HepG2 (cell line): ENCODE measurements at regions not wholly inside any gene's neighbourhood (a gene's known extent, or its start where the extent isn't known, plus 50 kb on each side); places are given as distances from the start of the nearest gene placed in this dataset.

Experiments used
- ATAC-seq: fragments of 200-7000 bp; cut with Tn5 transposase; 3 replicates; pipeline ENCODE4 v1.9.1; 2020; ENCODE audit warnings: mild to moderate bottlenecking, moderate library complexity
- BruUV-seq: library from RNA; stranded (reverse); fragments of 400-500 nt; replicated peaks from 2 replicates; lab custom pipeline; 2021; lab: Mats Ljungman, UMichigan
- CTCF ChIA-PET: fragments of 300-600 bp; formaldehyde crosslinking; extraction: SDS; loops from one replicate; lab custom pipeline; 2021; ENCODE audit warnings: low total read pairs, inconsistent platforms, low intra/inter-chr PET ratio; lab: Yijun Ruan, JAX
- POLR2A ChIA-PET: fragments of 350-600 bp; sonication (Branson Sonifier 250); formaldehyde crosslinking; loops from one replicate; lab custom pipeline; 2020; ENCODE audit warnings: antibody characterized with exemption, inconsistent platforms; lab: Yijun Ruan, JAX
- DNase-seq: peaks from one replicate; pipeline ENCODE4 v3.0.0-alpha.2; 2015; ENCODE audit warnings: low spot score
- FAIRE-seq: peaks from 3 replicates; lab custom pipeline; 2011; peaks lifted over from hg19 to GRCh38; lab: Jason Lieb, UNC
- H2AFZ ChIP-seq: one replicate; pipeline ENCODE4 v1.6.1; 2011; ENCODE audit warnings: low read length, inconsistent platforms
- H3K27ac ChIP-seq: fragments of 300-600 bp; 3 replicates; pipeline ENCODE4 v1.8.0; 2011; ENCODE audit warnings: mixed run types, mild to moderate bottlenecking, mixed read lengths, low read length, inconsistent platforms; ENCODE audit not compliant: insufficient read depth; ENCODE audit errors: extremely low read length
- H3K27me3 ChIP-seq, 2 experiments: fragments of 200-600 bp in 1 of 2; 2 replicates in 1 of 2; 3 replicates in 1 of 2; pipeline versions ENCODE4 v1.6.0 to v1.8.0; 2011; ENCODE audit warnings: low read length in 2 of 2, mild to moderate bottlenecking in 2 of 2, moderate library complexity in 2 of 2, inconsistent platforms in 1 of 2; ENCODE audit not compliant: insufficient read depth in 2 of 2, control insufficient read depth in 1 of 2
- H3K36me3 ChIP-seq, 2 experiments: fragments of 200-600 bp in 1 of 2; replicated peaks in 1 of 2; 2 replicates in 1 of 2; 3 replicates in 1 of 2; pipeline versions ENCODE4 v1.5.1 to v1.8.0; 2011; ENCODE audit warnings: low read length in 2 of 2, inconsistent platforms in 1 of 2; ENCODE audit not compliant: insufficient read depth in 2 of 2, control insufficient read depth in 1 of 2
- H3K4me1 ChIP-seq: 2 replicates; pipeline ENCODE4 v1.5.1; 2012; ENCODE audit warnings: low read length, inconsistent platforms; ENCODE audit not compliant: insufficient read depth
- H3K4me2 ChIP-seq: 2 replicates; pipeline ENCODE4 v1.6.0; 2011; ENCODE audit warnings: low read depth, low read length, inconsistent platforms
- H3K4me3 ChIP-seq, 3 experiments: fragments of 200-600 bp in 1 of 3; sonication (generic), shearing (Covaris generic) in 1 of 3; replicated peaks in 1 of 3; 2 replicates each; pipeline ENCODE4 v1.5.1; 2011 to 2016; ENCODE audit warnings: low read length in 3 of 3, inconsistent platforms in 2 of 3, low read depth in 2 of 3, mild to moderate bottlenecking in 2 of 3, control low read depth in 1 of 3, mixed read lengths in 1 of 3; ENCODE audit not compliant: insufficient read depth in 1 of 3
- H3K79me2 ChIP-seq: one replicate; pipeline ENCODE4 v1.6.1; 2011; ENCODE audit warnings: low read length, inconsistent platforms; ENCODE audit not compliant: insufficient read depth
- H3K9ac ChIP-seq: 2 replicates; pipeline ENCODE4 v1.6.0; 2011; ENCODE audit warnings: mild to moderate bottlenecking, low read depth, low read length, inconsistent platforms; ENCODE audit not compliant: insufficient read depth
- H3K9me3 ChIP-seq: 2 replicates; pipeline ENCODE4 v1.5.1; 2012; ENCODE audit warnings: mild to moderate bottlenecking, low read length
- H4K20me1 ChIP-seq: 2 replicates; pipeline ENCODE4 v1.6.0; 2011; ENCODE audit warnings: inconsistent platforms, mild to moderate bottlenecking, low read length, moderate library complexity; ENCODE audit not compliant: insufficient read depth
- ADNP ChIP-seq: sonication (generic); formaldehyde crosslinking; IDR thresholded peaks from 2 replicates; pipeline ENCODE4 v1.4.0; 2020; ENCODE audit warnings: missing genetic modification reagents
- FIP1L1 ChIP-seq: fragments of 200-400 bp; formaldehyde crosslinking; IDR thresholded peaks from 2 replicates; pipeline ENCODE4 v1.6.1; 2018; ENCODE audit warnings: low read depth, mild to moderate bottlenecking, low read length, moderate library complexity, borderline replicate concordance; ENCODE audit not compliant: insufficient read depth
- HOXD1 ChIP-seq: sonication (generic); formaldehyde crosslinking; IDR thresholded peaks from 2 replicates; pipeline ENCODE4 v1.5.0; 2020; ENCODE audit warnings: missing genetic modification reagents
- MYNN ChIP-seq: sonication (generic); formaldehyde crosslinking; IDR thresholded peaks from 2 replicates; pipeline ENCODE4 v1.4.0; 2020; ENCODE audit warnings: mild to moderate bottlenecking, low read depth, missing genetic modification reagents
- NFKBIZ ChIP-seq: IDR thresholded peaks from 2 replicates; pipeline ENCODE4 v1.6.1; 2018; ENCODE audit warnings: missing genetic modification reagents, missing compliant biosample characterization
- NRL ChIP-seq: sonication (generic); formaldehyde crosslinking; IDR thresholded peaks from 2 replicates; pipeline ENCODE4 v1.5.0; 2020; ENCODE audit warnings: missing genetic modification reagents, mild to moderate bottlenecking, moderate library complexity, borderline replicate concordance
- PLRG1 ChIP-seq: fragments of 450-650 bp; conservative IDR thresholded peaks from 2 replicates; pipeline ENCODE4 v1.6.1; 2016
- POLR2G ChIP-seq: fragments of 200-400 bp; formaldehyde crosslinking; IDR thresholded peaks from 2 replicates; pipeline ENCODE4 v1.6.1; 2018; ENCODE audit warnings: mild to moderate bottlenecking, low read depth, low read length, moderate library complexity
- STAT6 ChIP-seq: sonication (generic); formaldehyde crosslinking; IDR thresholded peaks from 2 replicates; pipeline ENCODE4 v1.4.0; 2020; ENCODE audit warnings: missing genetic modification reagents, mild to moderate bottlenecking, borderline replicate concordance
- ZBTB1 ChIP-seq: sonication (generic); formaldehyde crosslinking; IDR thresholded peaks from 2 replicates; pipeline ENCODE4 v1.4.0; 2020; ENCODE audit warnings: missing genetic modification reagents, borderline replicate concordance
- ZBTB14 ChIP-seq: sonication (generic); formaldehyde crosslinking; IDR thresholded peaks from 2 replicates; pipeline ENCODE4 v1.4.0; 2020; ENCODE audit warnings: missing genetic modification reagents
- ZNF225 ChIP-seq: sonication (generic); formaldehyde crosslinking; IDR thresholded peaks from 2 replicates; pipeline ENCODE4 v1.4.0; 2020; ENCODE audit warnings: mild to moderate bottlenecking, missing genetic modification reagents
- ZNF234 ChIP-seq: sonication (generic); formaldehyde crosslinking; conservative IDR thresholded peaks from 2 replicates; pipeline ENCODE4 v1.5.1; 2020; ENCODE audit warnings: mild to moderate bottlenecking, missing genetic modification reagents
- ZNF569 ChIP-seq: sonication (generic); formaldehyde crosslinking; IDR thresholded peaks from 2 replicates; pipeline ENCODE4 v1.5.0; 2020; ENCODE audit warnings: mild to moderate bottlenecking, missing genetic modification reagents, moderate library complexity, borderline replicate concordance
- ZNF570 ChIP-seq: sonication (generic); formaldehyde crosslinking; IDR thresholded peaks from 2 replicates; pipeline ENCODE4 v1.4.0; 2020; ENCODE audit warnings: mild to moderate bottlenecking, missing genetic modification reagents, borderline replicate concordance
- ZNF784 ChIP-seq: sonication (generic); formaldehyde crosslinking; IDR thresholded peaks from 2 replicates; pipeline ENCODE4 v1.5.1; 2020; ENCODE audit warnings: missing genetic modification reagents, mild to moderate bottlenecking, borderline replicate concordance
- WGBS: methylation state at CpG from one replicate; pipeline ENCODE4 v1.1.6; 2017; ENCODE audit warnings: low lambda C conversion rate; 5-methylcytosine and 5-hydroxymethylcytosine counted together
- in situ Hi-C: cut with HindIII; loops from 2 replicates; pipeline ENCODE4 v1.10.0; 2017; ENCODE audit warnings: low pct_unique_long_range_greater_than_20kb; ENCODE audit not compliant: extremely low pct_ligation_motif_present
- intact Hi-C: fragments of 100-400 bp; cut with micrococcal nuclease; formaldehyde crosslinking; loops from one replicate; pipeline ENCODE4 v1.10.0; 2022; ENCODE audit not compliant: unreplicated experiment

- H3K79me2 ChIP-seq = no peaks in the 10 kb centered on the region
- no peak for TF ChIP-seq ZBTB1
- TF ChIP-seq ZBTB14 (CRISPR knock-in tag) = no peak
- no peak for TF ChIP-seq NFKBIZ (CRISPR knock-in tag)
- H4K20me1 ChIP-seq = no peaks in the 10 kb centered on the region
- BruUV-seq = no TSS peak
- no peak overlapping the region for H3K4me3 ChIP-seq
- in situ Hi-C loops = no loop called here
- H3K27ac ChIP-seq = no peak overlapping the region
- no peaks in the 10 kb centered on the region for H3K4me1 ChIP-seq
- WGBS = 0% methylated on average over 1 of the region's 2 CpGs
- ChIA-PET CTCF (no interaction called here), POLR2A (no interaction called here)
- DNase-seq (no peak), ATAC-seq (no peak), FAIRE-seq (no peak)
- H3K9ac ChIP-seq = no peak overlapping the region
- H2AFZ ChIP-seq = no peak overlapping the region
- no peak overlapping the region for H3K4me2 ChIP-seq
- H3K36me3 ChIP-seq = no peaks in the 10 kb centered on the region
- intact Hi-C loops = no loop called here
- no peaks in the 10 kb centered on the region for H3K9me3 ChIP-seq
- no peaks in the 10 kb centered on the region; a peak in 1 of 5 replicates for H3K27me3 ChIP-seq
These were observed 309.5 kb upstream of the SGCG start for GRCh38 chr13:22871231-22871630.

- intact Hi-C loops = no loop called here
- H3K9ac ChIP-seq = no peak overlapping the region
- DNase-seq (no peak), FAIRE-seq (no peak), ATAC-seq (no peak)
- WGBS = 58% methylated on average over 1 of the region's 1 CpG
- H3K4me3 ChIP-seq = no peak overlapping the region
- ChIA-PET POLR2A (no interaction called here), CTCF (no interaction called here)
- in situ Hi-C loops = no loop called here
- no peak overlapping the region for H3K27ac ChIP-seq
- no peaks in the 10 kb centered on the region for H3K79me2 ChIP-seq
- H2AFZ ChIP-seq = no peak overlapping the region
- no TSS peak for BruUV-seq
- no peaks in the 10 kb centered on the region for H3K36me3 ChIP-seq
- H3K9me3 ChIP-seq = no peaks in the 10 kb centered on the region
- H3K27me3 ChIP-seq = no peaks in the 10 kb centered on the region; a peak in 1 of 5 replicates
- no peak overlapping the region for H3K4me2 ChIP-seq
- no peaks in the 10 kb centered on the region for H4K20me1 ChIP-seq
- H3K4me1 ChIP-seq = no peaks in the 10 kb centered on the region
- TF ChIP-seq ZNF569 (CRISPR knock-in tag) (no peak), HOXD1 (no peak), ADNP (CRISPR knock-in tag) (no peak), NRL (CRISPR knock-in tag) (no peak), PLRG1 (no peak), ZNF784 (CRISPR knock-in tag) (no peak), ZNF234 (CRISPR knock-in tag) (no peak), FIP1L1 (no peak), ZNF225 (CRISPR knock-in tag) (no peak), MYNN (no peak), POLR2G (no peak), ZNF570 (CRISPR knock-in tag) (no peak), STAT6 (CRISPR knock-in tag) (no peak)
These were observed 305.9 kb upstream of the SGCG start for GRCh38 chr13:22874839-22875238.
